ENCODE measurements at regions not wholly inside any gene's neighbourhood (a gene's known extent, or its start where the extent isn't known, plus 50 kb on each side); places are given as distances from the start of the nearest gene placed in this dataset.

GRCh38 chr13:109271061-109271460 lies 515.3 kb downstream of the IRS2 start:
- TF ChIP-seq CTCF (IDR thresholded peaks at IDR 0.05; ENCODE audit: low read length) (no peak), EZH2 (IDR thresholded peaks at IDR 0.05; ENCODE audit: borderline replicate concordance, low read length) (no peak)
